Esophagus muscularis mucosa (tissue), 4 donors: ENCODE measurements at regions not wholly inside any gene's neighbourhood (a gene's known extent, or its start where the extent isn't known, plus 50 kb on each side); places are given as distances from the start of the nearest gene placed in this dataset.
A peak's percentile ranks its signal among the peaks of the same experiment; 100 is the strongest.

Experiments used
- DNase-seq: peaks from one replicate; pipeline ENCODE4 v3.0.0-alpha.2; 2017; ENCODE audit errors: extremely low spot score
- H3K27ac ChIP-seq, 4 donors: fragments of 200-600 bp; sonication (generic); replicated peaks in 1 of 4; 1 replicate in 3 of 4; 2 replicates in 1 of 4; pipeline ENCODE4 v1.5.1; 2016 to 2019; ENCODE audit warnings: mild to moderate bottlenecking in 1 of 4
- H3K27me3 ChIP-seq, 4 donors: fragments of 200-600 bp; sonication (generic); one replicate each; pipeline versions ENCODE4 v1.5.1 to v1.6.0; 2016 to 2019
- H3K36me3 ChIP-seq, 4 donors: fragments of 200-600 bp; sonication (generic); one replicate each; pipeline ENCODE4 v1.5.1; 2016 to 2019
- H3K4me1 ChIP-seq, 4 donors: fragments of 200-600 bp; sonication (generic); one replicate each; pipeline ENCODE4 v1.5.1; 2016 to 2019
- H3K4me3 ChIP-seq, 4 donors: fragments of 200-600 bp; sonication (generic); 1 replicate in 2 of 4; 2 replicates in 2 of 4; pipeline ENCODE4 v1.5.1; 2016 to 2019; ENCODE audit warnings: mild to moderate bottlenecking in 4 of 4, moderate library complexity in 1 of 4
- H3K9me3 ChIP-seq, 4 donors: fragments of 200-600 bp; sonication (generic); 1 replicate in 3 of 4; 2 replicates in 1 of 4; pipeline ENCODE4 v1.5.1; 2016 to 2019
- EP300 ChIP-seq: sonication (generic); formaldehyde crosslinking; IDR thresholded peaks from one replicate; pipeline ENCODE4 v1.6.1; 2017; ENCODE audit warnings: antibody characterized with exemption
- POLR2A ChIP-seq: fragments of 450-650 bp; IDR thresholded peaks from one replicate; pipeline ENCODE4 v1.6.1; 2017; ENCODE audit warnings: antibody characterized with exemption, moderate library complexity, mild to moderate bottlenecking, low read depth
- POLR2AphosphoS5 ChIP-seq, 2 donors: sonication (generic); formaldehyde crosslinking; IDR thresholded peaks; one replicate each; pipeline ENCODE4 v1.6.1; 2017; ENCODE audit warnings: antibody characterized with exemption in 2 of 2
- WGBS: methylation state at CpG from one replicate; pipeline ENCODE4 v1.1.5; 2018; 5-methylcytosine and 5-hydroxymethylcytosine counted together
- intact Hi-C: fragments of 100-400 bp; cut with DNase I; formaldehyde crosslinking; loops from one replicate; pipeline ENCODE4 v1.15.1; 2023
- TF ChIP-seq, protein P1 (sequence below), 3 experiments: fragments of 200-600 bp in 2 of 3; fragments of 450-650 bp in 1 of 3; sonication (generic) in 2 of 3; IDR thresholded peaks; one replicate each; pipeline ENCODE4 v1.5.1; 2017 to 2019; ENCODE audit warnings: antibody characterized with exemption in 3 of 3, mild to moderate bottlenecking in 2 of 3, moderate library complexity in 1 of 3

GRCh38 chr11:82676483-82677094 is 57.1 kb downstream of the FAM181B start:
- DNase-seq: no peak
- Histone ChIP-seq H3K27ac (no peak overlapping the region), H3K4me3 (no peak overlapping the region), H3K9me3 (no peaks in the 10 kb centered on the region), H3K36me3 (no peaks in the 10 kb centered on the region), H3K27me3 (no peaks in the 10 kb centered on the region), H3K4me1 (no peaks in the 10 kb centered on the region)
- TF ChIP-seq POLR2A (no peak), POLR2AphosphoS5 (IDR thresholded peaks at IDR 0.05) (no peak), EP300 (no peak)
- TF ChIP-seq, protein P1, sequence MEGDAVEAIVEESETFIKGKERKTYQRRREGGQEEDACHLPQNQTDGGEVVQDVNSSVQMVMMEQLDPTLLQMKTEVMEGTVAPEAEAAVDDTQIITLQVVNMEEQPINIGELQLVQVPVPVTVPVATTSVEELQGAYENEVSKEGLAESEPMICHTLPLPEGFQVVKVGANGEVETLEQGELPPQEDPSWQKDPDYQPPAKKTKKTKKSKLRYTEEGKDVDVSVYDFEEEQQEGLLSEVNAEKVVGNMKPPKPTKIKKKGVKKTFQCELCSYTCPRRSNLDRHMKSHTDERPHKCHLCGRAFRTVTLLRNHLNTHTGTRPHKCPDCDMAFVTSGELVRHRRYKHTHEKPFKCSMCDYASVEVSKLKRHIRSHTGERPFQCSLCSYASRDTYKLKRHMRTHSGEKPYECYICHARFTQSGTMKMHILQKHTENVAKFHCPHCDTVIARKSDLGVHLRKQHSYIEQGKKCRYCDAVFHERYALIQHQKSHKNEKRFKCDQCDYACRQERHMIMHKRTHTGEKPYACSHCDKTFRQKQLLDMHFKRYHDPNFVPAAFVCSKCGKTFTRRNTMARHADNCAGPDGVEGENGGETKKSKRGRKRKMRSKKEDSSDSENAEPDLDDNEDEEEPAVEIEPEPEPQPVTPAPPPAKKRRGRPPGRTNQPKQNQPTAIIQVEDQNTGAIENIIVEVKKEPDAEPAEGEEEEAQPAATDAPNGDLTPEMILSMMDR (IDR thresholded peaks at IDR 0.05): peak in 2 of 3 experiments; percentile 10 to 25
- intact Hi-C loops: no loop called here
- WGBS: 73% methylated on average over 2 of the region's 3 CpGs

- TF ChIP-seq EP300 (no peak), POLR2AphosphoS5 (IDR thresholded peaks at IDR 0.05) (no peak), POLR2A (no peak)
- TF ChIP-seq, protein P1 (IDR thresholded peaks at IDR 0.05): no peak
- no peaks in the 10 kb centered on the region for H3K9me3 ChIP-seq
- H3K4me1 ChIP-seq: no peaks in the 10 kb centered on the region
- intact Hi-C loops: no loop called here
- H3K27ac ChIP-seq: no peak overlapping the region
- H3K36me3 ChIP-seq: no peaks in the 10 kb centered on the region
- no peak overlapping the region for H3K4me3 ChIP-seq
- no peak for DNase-seq
- H3K27me3 ChIP-seq: no peaks in the 10 kb centered on the region
- WGBS: 71% methylated on average over 5 of the region's 5 CpGs
Observed at GRCh38 chr11:82675838-82676237, 57.8 kb downstream of the FAM181B start.

DNA sequence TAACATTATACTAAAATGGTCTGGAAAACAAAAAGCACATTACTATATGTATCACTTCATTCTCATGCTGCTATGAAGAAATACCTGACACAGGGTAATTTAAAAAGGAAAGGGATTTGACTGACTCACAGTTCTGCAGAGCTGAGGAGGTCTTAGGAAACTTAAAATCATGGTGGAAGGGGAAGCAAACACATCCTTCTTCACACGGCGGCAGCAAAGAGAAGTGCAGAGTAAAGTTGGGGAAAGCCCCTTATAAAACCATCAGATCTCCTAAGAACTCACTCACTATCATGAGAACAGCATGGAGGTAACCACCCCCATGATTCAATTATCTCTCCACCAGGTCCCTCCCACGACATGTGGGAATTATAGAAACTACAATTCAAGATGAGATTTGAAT is 60.0 kb downstream of the FAM181B start:
- Histone ChIP-seq H3K36me3 (no peaks in the 10 kb centered on the region), H3K4me3 (no peak overlapping the region), H3K27ac (no peak overlapping the region), H3K4me1 (no peaks in the 10 kb centered on the region), H3K9me3 (no peaks in the 10 kb centered on the region), H3K27me3 (no peaks in the 10 kb centered on the region)
- DNase-seq: no peak
- intact Hi-C loops: no loop called here
- TF ChIP-seq POLR2A (no peak), POLR2AphosphoS5 (IDR thresholded peaks at IDR 0.05) (no peak), EP300 (no peak)
- TF ChIP-seq, protein P1 (IDR thresholded peaks at IDR 0.05): no peak
- 63% methylated on average over 3 of the region's 3 CpGs for WGBS

- Histone ChIP-seq H3K27ac (no peak overlapping the region), H3K27me3 (no peaks in the 10 kb centered on the region), H3K36me3 (no peaks in the 10 kb centered on the region), H3K9me3 (no peaks in the 10 kb centered on the region), H3K4me3 (no peak overlapping the region), H3K4me1 (no peaks in the 10 kb centered on the region)
- 84% methylated on average over 1 of the region's 1 CpG for WGBS
- TF ChIP-seq, protein P1 (IDR thresholded peaks at IDR 0.05): no peak
- no peak for TF ChIP-seq POLR2AphosphoS5 (IDR thresholded peaks at IDR 0.05)
- no peak for TF ChIP-seq POLR2A
- no peak for TF ChIP-seq EP300
- intact Hi-C loops: no loop called here
- no peak for DNase-seq
Observed at GRCh38 chr11:82671451-82671850, 62.2 kb downstream of the FAM181B start.

- no peaks in the 10 kb centered on the region for H3K36me3 ChIP-seq
- no peak overlapping the region for H3K4me3 ChIP-seq
- H3K9me3 ChIP-seq: no peaks in the 10 kb centered on the region
- H3K27me3 ChIP-seq: no peaks in the 10 kb centered on the region
- TF ChIP-seq, protein P1 (IDR thresholded peaks at IDR 0.05): no peak
- TF ChIP-seq EP300: no peak
- TF ChIP-seq POLR2A: no peak
- no peak for TF ChIP-seq POLR2AphosphoS5 (IDR thresholded peaks at IDR 0.05)
- DNase-seq: no peak
- intact Hi-C loops: no loop called here
- H3K27ac ChIP-seq: no peak overlapping the region
- no peaks in the 10 kb centered on the region for H3K4me1 ChIP-seq
- 77% methylated on average over 1 of the region's 1 CpG for WGBS
Observed at GRCh38 chr11:82663535-82663934, 70.1 kb downstream of the FAM181B start.
